ENCODE measurements at regions not wholly inside any gene's neighbourhood (a gene's known extent, or its start where the extent isn't known, plus 50 kb on each side); places are given as distances from the start of the nearest gene placed in this dataset.

- TF ChIP-seq POLR2A (IDR thresholded peaks at IDR 0.05) (no peak), CTCF (IDR thresholded peaks at IDR 0.05) (no peak), EP300 (IDR thresholded peaks at IDR 0.05) (no peak)
These were observed 184.2 kb downstream of the GPAM start for GRCh38 chr10:111999205-111999914.
